ENCODE measurements at regions not wholly inside any gene's neighbourhood (a gene's known extent, or its start where the extent isn't known, plus 50 kb on each side); places are given as distances from the start of the nearest gene placed in this dataset.

DNA sequence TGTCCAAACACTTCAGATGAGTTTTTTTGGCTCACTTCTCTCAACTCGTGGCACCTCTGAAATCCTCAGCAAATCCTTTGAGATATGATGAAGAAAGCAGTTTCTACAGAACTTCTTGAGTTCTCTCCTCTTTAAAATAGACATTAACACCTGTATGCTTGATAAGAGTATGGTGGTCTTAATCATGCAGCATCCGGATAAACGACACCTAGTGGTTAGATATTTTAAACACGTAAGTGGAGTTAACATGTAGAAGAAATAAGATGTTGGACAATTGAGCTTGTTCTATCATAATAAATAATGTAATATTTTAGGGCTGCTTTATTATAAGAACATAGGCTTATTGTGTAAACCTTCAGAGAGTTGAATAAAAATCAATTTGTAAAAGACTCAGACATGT lies 324.8 kb downstream of the CYLC2 start:
- TF ChIP-seq KLF1 (tag by site-specific recombination; IDR thresholded peaks at IDR 0.05): no peak
- no peak for TF ChIP-seq ZNF175 (tag by site-specific recombination; IDR thresholded peaks at IDR 0.05)
- TF ChIP-seq, protein P1, sequence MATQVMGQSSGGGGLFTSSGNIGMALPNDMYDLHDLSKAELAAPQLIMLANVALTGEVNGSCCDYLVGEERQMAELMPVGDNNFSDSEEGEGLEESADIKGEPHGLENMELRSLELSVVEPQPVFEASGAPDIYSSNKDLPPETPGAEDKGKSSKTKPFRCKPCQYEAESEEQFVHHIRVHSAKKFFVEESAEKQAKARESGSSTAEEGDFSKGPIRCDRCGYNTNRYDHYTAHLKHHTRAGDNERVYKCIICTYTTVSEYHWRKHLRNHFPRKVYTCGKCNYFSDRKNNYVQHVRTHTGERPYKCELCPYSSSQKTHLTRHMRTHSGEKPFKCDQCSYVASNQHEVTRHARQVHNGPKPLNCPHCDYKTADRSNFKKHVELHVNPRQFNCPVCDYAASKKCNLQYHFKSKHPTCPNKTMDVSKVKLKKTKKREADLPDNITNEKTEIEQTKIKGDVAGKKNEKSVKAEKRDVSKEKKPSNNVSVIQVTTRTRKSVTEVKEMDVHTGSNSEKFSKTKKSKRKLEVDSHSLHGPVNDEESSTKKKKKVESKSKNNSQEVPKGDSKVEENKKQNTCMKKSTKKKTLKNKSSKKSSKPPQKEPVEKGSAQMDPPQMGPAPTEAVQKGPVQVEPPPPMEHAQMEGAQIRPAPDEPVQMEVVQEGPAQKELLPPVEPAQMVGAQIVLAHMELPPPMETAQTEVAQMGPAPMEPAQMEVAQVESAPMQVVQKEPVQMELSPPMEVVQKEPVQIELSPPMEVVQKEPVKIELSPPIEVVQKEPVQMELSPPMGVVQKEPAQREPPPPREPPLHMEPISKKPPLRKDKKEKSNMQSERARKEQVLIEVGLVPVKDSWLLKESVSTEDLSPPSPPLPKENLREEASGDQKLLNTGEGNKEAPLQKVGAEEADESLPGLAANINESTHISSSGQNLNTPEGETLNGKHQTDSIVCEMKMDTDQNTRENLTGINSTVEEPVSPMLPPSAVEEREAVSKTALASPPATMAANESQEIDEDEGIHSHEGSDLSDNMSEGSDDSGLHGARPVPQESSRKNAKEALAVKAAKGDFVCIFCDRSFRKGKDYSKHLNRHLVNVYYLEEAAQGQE (tag by site-specific recombination; IDR thresholded peaks at IDR 0.05): no peak
- TF ChIP-seq, protein P2, sequence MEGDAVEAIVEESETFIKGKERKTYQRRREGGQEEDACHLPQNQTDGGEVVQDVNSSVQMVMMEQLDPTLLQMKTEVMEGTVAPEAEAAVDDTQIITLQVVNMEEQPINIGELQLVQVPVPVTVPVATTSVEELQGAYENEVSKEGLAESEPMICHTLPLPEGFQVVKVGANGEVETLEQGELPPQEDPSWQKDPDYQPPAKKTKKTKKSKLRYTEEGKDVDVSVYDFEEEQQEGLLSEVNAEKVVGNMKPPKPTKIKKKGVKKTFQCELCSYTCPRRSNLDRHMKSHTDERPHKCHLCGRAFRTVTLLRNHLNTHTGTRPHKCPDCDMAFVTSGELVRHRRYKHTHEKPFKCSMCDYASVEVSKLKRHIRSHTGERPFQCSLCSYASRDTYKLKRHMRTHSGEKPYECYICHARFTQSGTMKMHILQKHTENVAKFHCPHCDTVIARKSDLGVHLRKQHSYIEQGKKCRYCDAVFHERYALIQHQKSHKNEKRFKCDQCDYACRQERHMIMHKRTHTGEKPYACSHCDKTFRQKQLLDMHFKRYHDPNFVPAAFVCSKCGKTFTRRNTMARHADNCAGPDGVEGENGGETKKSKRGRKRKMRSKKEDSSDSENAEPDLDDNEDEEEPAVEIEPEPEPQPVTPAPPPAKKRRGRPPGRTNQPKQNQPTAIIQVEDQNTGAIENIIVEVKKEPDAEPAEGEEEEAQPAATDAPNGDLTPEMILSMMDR (tag by site-specific recombination; IDR thresholded peaks at IDR 0.05): no peak
- no peak for TF ChIP-seq ZNF549 (tag by site-specific recombination; IDR thresholded peaks at IDR 0.05)
- TF ChIP-seq SETDB1 (IDR thresholded peaks at IDR 0.05; ENCODE audit: insufficient read length, low read length): no peak
- TF ChIP-seq ZBTB6 (tag by site-specific recombination; IDR thresholded peaks at IDR 0.05): no peak
- no peak for TF ChIP-seq IKZF3 (tag by site-specific recombination; IDR thresholded peaks at IDR 0.05)
- TF ChIP-seq ZNF677 (tag by site-specific recombination; IDR thresholded peaks at IDR 0.05): no peak
- no peak for TF ChIP-seq ZNF10 (tag by site-specific recombination; IDR thresholded peaks at IDR 0.05)
